Right lobe of liver (tissue), 4 donors: ENCODE measurements at regions not wholly inside any gene's neighbourhood (a gene's known extent, or its start where the extent isn't known, plus 50 kb on each side); places are given as distances from the start of the nearest gene placed in this dataset.

Experiments
- POLR2A ChIP-seq: fragments of 450-650 bp; IDR thresholded peaks from one replicate; pipeline ENCODE4 v1.6.1; 2017; ENCODE audit warnings: antibody characterized with exemption, mild to moderate bottlenecking
- TF ChIP-seq, protein P1 (sequence below), 4 donors: fragments of 200-600 bp in 3 of 4; fragments of 450-650 bp in 1 of 4; IDR thresholded peaks; one replicate each; pipeline versions ENCODE4 v1.5.1 to v1.8.0; 2016 to 2022; ENCODE audit warnings: antibody characterized with exemption in 4 of 4, mild to moderate bottlenecking in 2 of 4
- donor health status: DM: no; HTN: no; CAD: no.
- donor health status: DM: no; HTN: no; CAD: no.
- donor health status: DM: no; HTN: yes; CAD: no.

DNA sequence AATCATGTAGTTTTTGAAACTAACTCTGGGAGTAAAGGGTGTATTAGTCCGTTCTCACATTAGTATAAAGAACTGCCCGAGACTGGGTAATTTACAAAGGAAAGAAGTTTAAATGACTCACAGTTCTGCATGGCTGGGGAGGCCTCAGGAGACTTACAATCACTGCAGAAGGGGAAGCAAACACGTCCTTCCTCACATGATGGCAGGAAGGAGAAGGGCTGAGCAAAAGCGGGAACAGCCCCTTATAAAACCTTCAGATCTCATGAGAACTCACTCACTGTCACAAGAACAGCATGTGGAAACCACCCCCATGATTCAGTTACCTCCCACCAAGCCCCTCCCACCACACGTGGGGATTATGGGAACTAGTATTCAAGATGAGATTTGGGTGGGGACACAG lies 256.5 kb upstream of the TNRC6C start:
- TF ChIP-seq, protein P1, sequence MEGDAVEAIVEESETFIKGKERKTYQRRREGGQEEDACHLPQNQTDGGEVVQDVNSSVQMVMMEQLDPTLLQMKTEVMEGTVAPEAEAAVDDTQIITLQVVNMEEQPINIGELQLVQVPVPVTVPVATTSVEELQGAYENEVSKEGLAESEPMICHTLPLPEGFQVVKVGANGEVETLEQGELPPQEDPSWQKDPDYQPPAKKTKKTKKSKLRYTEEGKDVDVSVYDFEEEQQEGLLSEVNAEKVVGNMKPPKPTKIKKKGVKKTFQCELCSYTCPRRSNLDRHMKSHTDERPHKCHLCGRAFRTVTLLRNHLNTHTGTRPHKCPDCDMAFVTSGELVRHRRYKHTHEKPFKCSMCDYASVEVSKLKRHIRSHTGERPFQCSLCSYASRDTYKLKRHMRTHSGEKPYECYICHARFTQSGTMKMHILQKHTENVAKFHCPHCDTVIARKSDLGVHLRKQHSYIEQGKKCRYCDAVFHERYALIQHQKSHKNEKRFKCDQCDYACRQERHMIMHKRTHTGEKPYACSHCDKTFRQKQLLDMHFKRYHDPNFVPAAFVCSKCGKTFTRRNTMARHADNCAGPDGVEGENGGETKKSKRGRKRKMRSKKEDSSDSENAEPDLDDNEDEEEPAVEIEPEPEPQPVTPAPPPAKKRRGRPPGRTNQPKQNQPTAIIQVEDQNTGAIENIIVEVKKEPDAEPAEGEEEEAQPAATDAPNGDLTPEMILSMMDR (IDR thresholded peaks at IDR 0.05), result no peak
- TF ChIP-seq POLR2A, result no peak
